ENCODE measurements at regions not wholly inside any gene's neighbourhood (a gene's known extent, or its start where the extent isn't known, plus 50 kb on each side); places are given as distances from the start of the nearest gene placed in this dataset.

- Histone ChIP-seq H3K36me3 (ENCODE audit: low read depth) (no peaks in the 10 kb centered on the region), H3K4me1 (ENCODE audit: low read depth) (no peaks in the 10 kb centered on the region), H3K9me3 (no peaks in the 10 kb centered on the region), H3K4me3 (no peak overlapping the region)
- no peak for ATAC-seq
- no peak for TF ChIP-seq CTCF (IDR thresholded peaks at IDR 0.05)
- DNase-seq = no peak
- intact Hi-C loops (cut with DNase I, micrococcal nuclease) = no loop called here
These were observed 76.8 kb upstream of the THUMPD2 start for GRCh38 chr2:39855856-39856255.

DNA sequence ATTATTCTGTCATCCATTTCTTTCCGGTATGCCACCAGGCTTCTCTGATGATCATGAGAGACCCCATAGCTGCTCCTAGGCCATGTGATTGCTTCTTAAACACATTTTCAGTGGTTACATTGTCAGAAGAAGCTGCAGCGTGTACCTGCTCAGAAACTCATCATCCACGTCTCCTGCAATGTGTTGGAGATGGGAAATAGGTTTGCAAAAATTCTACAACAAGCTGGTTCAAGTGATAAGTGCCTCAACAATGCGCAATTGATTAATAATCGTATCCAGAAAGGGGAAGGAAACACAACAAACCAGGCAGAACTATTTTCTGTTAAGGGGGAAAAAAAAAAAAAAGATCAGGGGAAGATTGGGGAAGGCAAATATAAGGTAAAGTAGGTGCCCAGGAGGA is 75.7 kb upstream of the THUMPD2 start:
- Histone ChIP-seq H3K4me3 (no peak overlapping the region), H3K4me1 (ENCODE audit: low read depth) (no peaks in the 10 kb centered on the region), H3K9me3 (no peaks in the 10 kb centered on the region), H3K36me3 (ENCODE audit: low read depth) (no peaks in the 10 kb centered on the region)
- no peak for TF ChIP-seq CTCF (IDR thresholded peaks at IDR 0.05)
- intact Hi-C loops (cut with DNase I, micrococcal nuclease) = no loop called here
- no peak for ATAC-seq
- DNase-seq = no peak

DNA sequence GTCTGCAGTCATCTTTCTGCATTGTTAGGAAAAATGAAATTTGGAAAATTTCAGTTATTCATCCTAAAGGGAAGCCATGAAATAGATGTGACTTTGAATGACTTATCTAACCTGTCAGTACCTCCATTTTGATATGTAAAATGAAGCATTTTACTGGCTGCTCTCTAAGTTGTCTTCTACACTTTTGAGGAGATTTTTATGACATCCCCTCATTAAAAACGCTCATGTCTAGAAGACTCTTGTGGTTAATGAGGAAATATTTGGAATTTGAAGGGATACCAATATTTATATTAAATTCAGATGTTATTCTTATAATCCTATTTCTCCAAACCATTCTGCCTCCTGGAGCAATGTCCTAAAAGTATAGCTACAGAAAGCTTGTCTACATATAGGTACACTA is 73.8 kb upstream of the THUMPD2 start:
- H3K9me3 ChIP-seq = no peaks in the 10 kb centered on the region
- H3K4me1 ChIP-seq (ENCODE audit: low read depth) = no peaks in the 10 kb centered on the region
- TF ChIP-seq CTCF (IDR thresholded peaks at IDR 0.05) = no peak
- ATAC-seq (no peak), DNase-seq (no peak)
- no peak overlapping the region for H3K4me3 ChIP-seq
- H3K36me3 ChIP-seq (ENCODE audit: low read depth) = no peaks in the 10 kb centered on the region
- intact Hi-C loops (cut with DNase I, micrococcal nuclease) = no loop called here

- peak in 1 of 3 donors; percentile 25 for DNase-seq
- no peaks in the 10 kb centered on the region for H3K9me3 ChIP-seq
- TF ChIP-seq CTCF (IDR thresholded peaks at IDR 0.05) = no peak
- intact Hi-C loops (cut with DNase I, micrococcal nuclease) = no loop called here
- no peak overlapping the region for H3K4me3 ChIP-seq
- peak; percentile 40 for ATAC-seq
- H3K4me1 ChIP-seq (ENCODE audit: low read depth) = no peaks in the 10 kb centered on the region
- H3K36me3 ChIP-seq (ENCODE audit: low read depth) = no peaks in the 10 kb centered on the region
These were observed 72.6 kb upstream of the THUMPD2 start for GRCh38 chr2:39851651-39852110.

- Histone ChIP-seq H3K36me3 (ENCODE audit: low read depth) (no peaks in the 10 kb centered on the region), H3K4me3 (no peak overlapping the region), H3K4me1 (ENCODE audit: low read depth) (no peaks in the 10 kb centered on the region), H3K9me3 (no peaks in the 10 kb centered on the region)
- ATAC-seq (no peak), DNase-seq (no peak)
- no peak for TF ChIP-seq CTCF (IDR thresholded peaks at IDR 0.05)
- intact Hi-C loops (cut with DNase I, micrococcal nuclease) = no loop called here
These were observed 72.2 kb upstream of the THUMPD2 start for GRCh38 chr2:39851251-39851650.

- Histone ChIP-seq H3K4me1 (ENCODE audit: low read depth) (no peaks in the 10 kb centered on the region), H3K36me3 (ENCODE audit: low read depth) (no peaks in the 10 kb centered on the region), H3K9me3 (no peaks in the 10 kb centered on the region), H3K4me3 (no peak overlapping the region)
- DNase-seq (no peak), ATAC-seq (no peak)
- TF ChIP-seq CTCF (IDR thresholded peaks at IDR 0.05) = no peak
- intact Hi-C loops (cut with DNase I, micrococcal nuclease) = no loop called here
These were observed 71.0 kb upstream of the THUMPD2 start for GRCh38 chr2:39849982-39850526.

All from mucosa of descending colon (tissue), 3 donors.